GM21526 (cell line): ENCODE measurements at regions not wholly inside any gene's neighbourhood (a gene's known extent, or its start where the extent isn't known, plus 50 kb on each side); places are given as distances from the start of the nearest gene placed in this dataset.
"Not testable (repeated sequence)": the region's sequence is repeated elsewhere in the genome, so short reads cannot be mapped to it uniquely, and the experiment has no call there.

ENCODE experiments used
- ATAC-seq: cut with Tn5 transposase; IDR thresholded peaks from one replicate; pipeline ENCODE4 v1.9.1; 2021; ENCODE audit warnings: moderate library complexity; ENCODE audit not compliant: unreplicated experiment, low FRiP score

DNA sequence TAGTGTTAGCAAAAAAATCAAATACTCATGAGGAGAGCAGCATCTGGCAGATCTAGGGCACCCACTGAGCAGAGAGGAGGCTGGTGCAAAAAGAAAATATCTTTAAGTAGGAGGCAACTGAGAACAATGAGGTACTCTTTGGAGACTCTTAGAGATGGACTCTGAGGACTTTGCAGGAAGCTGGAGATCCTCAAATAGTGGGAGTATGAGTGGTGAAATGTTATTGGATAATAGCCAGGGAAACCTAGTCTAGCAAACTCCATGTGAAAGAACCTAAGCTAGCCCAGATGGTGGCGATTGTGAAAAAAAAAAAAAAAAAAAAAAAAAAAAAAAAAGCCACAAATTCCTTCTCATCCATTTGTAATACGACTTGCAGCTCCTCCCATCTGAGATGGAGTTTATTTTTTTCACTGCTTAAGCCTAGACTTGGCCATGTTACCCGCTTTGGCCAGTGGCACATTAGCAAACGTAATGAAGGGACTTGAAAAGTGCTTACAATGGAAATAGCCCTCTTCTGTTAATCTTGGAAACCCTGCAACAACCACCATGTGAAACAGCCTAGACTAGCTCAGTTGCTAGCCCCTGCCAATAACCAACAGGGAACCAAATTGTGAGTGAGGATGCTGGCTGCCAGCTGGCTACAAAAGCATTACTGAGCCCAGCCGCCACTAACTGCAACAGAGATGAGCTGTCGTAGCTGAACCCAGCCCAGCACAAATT is 476.2 kb downstream of the KLF12 start:
- ATAC-seq, result no peak

DNA sequence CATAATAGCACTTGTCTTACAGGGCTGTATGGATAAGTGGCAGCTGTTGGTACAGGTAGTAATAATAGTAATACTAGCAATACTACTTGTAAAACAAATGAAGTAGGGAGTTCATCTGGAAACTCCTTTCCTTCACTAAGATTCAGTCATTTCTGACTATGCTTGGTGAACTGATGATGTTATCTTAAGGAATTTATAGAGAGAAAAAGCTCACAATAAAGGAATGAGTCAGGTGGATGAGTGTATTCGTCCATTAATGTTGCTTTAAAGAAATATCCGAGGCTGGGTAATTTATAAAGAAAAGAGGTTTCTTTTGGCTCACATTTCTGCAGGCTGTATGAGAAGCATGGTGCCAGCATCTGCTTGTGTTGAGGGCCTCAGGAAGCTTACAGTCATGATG is 477.3 kb downstream of the KLF12 start:
- no peak for ATAC-seq

DNA sequence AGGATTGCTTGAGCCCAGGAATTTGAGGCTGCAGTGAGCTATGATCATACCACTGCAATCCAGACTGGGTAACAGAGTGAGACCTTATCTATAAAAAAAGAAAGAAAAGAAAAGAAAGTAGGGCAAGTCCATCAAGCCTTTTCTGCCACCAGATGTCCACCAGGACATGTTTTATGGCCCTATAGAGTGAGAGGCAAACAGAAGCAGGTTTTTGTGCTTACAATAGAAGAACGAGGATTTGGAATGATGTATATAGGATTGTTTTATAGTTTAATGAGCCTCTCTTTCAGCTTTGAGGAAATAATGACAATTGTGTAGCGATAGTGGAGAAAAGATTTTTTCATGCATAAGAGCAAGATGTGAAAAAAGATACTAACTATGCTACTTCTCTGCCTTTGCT is 480.5 kb downstream of the KLF12 start:
- ATAC-seq, result no peak

DNA sequence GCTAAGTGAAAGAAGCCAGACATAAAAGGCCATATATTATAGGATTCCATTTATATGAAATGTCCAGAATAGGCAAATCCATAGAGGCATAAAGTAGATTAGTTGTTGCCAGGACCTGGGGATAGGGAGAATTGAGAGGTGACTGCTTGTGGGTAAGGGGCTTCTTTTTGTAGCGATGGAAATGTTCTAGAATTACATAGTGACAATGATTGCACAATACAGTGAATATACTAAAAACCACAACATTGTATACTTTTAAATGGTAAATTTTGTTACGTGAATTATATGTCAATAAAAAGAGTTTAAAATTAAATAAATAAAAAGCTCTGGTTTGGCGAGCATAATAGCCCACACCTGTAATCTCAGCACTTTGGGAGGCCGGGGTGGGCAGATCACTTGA is 486.8 kb downstream of the KLF12 start:
- no peak for ATAC-seq

DNA sequence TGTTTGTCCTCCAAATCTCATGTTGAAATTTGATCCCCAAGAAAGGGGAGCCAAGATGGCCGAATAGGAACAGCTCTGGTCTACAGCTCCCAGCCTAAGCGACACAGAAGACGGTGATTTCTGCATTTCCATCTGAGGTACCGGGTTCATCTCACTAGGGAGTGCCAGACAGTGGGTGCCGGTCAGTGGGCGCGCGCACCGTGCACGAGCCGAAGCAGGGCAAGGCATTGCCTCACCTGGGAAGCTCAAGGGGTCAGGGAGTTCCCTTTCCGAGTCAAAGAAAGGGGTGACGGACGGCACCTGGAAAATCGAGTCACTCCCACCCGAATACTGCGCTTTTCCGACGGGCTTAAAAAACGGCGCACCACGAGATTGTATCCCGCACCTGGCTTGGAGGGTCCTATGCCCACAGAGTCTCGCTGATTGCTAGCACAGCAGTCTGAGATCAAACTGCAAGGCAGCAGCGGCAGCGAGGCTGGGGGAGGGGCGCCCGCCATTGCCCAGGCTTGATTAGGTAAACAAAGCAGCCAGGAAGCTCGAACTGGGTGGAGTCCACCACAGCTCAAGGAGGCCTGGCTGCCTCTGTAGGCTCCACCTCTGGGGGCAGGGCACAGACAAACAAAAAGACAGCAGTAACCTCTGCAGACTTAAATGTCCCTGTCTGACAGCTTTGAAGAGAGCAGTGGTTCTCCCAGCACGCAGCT is 493.6 kb downstream of the KLF12 start:
- ATAC-seq, result not testable (repeated sequence)

DNA sequence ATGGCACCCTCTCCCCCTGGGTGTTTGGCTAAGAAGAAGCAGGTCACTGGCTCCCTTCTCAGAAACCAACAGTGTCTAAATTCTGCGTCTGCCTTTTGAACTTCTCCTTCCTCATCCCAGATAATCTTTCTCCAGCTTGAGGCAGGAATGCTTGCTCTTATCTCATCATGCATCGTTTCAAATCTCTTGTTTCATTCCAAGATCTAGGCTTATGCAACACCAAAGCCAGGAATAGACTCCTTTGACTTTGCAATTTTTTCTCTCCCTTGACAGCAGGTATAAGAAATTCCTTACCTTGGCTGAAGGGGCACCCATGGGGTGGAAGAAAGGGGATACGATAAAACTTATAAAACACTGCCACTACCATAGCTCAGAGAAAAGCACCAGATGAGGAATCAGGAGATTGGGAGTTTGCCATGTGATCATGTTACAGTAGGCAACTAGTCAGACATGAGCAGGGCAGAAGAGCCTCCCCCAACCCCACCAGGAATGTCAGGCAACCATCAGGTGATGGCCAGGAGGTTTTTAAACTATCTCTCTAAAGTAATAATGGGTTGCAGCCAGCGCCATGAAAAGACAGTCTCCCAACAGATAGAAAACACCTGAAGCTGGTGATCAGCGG is 498.9 kb downstream of the KLF12 start:
- no peak for ATAC-seq

DNA sequence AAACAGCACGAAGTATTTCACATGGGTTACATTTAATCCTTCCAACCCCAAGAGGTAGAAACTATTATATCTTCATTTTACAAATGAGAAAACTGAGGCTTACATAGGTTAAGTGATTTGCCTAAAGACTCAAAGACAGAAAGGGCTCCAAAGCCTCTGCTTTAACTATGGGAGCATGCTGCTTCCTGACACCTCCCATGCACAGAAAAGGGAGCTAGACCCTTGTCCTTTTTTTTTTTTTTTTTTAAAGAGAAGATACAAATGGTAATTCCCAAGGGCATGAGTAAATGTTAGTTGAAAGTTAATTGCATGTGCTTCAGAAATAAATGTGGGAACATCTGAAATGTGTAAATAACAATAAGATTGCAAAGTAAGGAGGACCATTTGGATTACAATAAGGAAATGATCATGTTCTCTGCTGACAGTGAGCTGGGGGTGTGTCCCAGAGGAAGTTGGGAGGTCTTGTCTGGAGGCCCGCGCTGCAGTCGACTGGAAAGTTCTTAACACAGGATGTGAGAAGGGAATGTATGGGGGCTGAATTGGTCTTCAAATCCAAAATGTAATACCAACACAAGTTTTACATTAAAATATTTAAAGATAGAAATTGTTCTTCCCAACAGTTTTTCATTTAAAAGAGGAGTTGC is 500.3 kb downstream of the KLF12 start:
- no peak for ATAC-seq

DNA sequence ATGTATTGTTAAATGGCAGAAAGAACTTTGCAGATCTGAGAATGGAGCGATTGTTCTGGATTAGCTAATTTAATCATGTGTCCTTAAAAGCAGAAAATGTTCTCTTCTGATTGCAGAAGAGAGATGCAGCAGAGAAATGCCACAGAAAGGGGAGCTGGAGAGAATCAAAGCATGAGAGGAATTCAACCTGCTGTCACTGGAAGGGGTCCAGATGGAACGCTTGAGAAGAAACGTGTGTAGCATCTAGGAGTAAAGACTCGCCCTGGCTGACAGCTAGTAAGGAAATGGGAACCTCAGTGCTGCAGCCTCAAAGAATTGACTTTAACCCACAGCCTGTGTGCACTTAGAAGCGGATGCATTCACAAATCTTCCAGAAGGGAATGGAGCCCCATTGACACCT is 502.8 kb downstream of the KLF12 start:
- ATAC-seq, result no peak

DNA sequence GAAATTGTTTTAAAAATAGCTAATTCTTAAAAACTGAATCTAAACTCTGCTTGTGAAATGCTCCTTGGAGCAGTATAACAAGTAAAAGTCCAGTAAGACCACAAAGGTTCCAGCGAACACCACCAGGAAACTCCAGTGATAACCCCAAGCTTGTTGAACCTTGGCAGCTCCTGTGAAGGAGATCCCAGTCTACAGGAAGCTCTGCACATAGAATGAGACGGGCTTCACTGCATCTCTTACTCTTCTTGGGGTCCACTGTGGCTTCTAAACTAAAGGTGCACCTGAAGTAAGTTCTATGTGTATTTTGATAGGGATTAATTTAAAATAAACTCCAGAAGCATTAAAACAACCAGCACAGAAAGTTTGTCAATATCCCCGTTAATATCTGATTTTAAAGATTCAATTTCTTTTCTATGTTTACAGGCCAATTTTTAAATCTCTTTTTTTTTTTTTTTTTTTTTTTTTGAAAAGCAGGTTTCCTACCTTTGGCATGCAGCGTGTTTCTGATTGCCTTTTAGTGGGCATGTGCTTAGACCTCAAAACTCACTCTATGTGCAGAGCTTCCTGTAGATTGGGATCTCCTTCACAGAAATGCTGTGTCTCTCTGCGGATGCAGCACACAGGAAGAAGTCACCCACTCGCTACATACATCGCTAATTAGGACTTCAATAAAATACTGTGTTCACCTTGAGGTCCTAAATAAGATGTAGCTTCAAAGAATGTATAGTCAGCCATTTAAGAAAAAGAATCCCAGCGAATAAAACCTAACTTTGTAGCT is 508.5 kb downstream of the KLF12 start:
- no peak for ATAC-seq

DNA sequence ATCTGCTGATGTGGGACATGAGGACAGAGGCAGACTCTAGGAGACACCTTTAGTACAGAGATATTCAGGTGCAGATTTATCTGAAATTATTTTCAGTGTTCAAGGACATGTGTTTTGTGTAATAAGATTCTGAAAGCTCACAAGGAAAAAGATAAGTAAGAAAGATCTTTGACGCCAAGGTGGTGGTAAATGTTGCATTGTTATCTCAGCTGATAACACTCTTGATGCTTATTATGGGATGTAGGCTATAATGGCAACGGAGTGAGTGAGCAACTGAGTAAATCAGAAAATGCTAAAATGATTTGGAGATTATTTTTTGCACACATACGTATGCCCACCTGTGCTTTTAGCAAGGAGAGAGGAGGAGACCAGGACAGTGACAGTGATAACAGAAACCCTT is 510.9 kb downstream of the KLF12 start:
- ATAC-seq, result no peak

DNA sequence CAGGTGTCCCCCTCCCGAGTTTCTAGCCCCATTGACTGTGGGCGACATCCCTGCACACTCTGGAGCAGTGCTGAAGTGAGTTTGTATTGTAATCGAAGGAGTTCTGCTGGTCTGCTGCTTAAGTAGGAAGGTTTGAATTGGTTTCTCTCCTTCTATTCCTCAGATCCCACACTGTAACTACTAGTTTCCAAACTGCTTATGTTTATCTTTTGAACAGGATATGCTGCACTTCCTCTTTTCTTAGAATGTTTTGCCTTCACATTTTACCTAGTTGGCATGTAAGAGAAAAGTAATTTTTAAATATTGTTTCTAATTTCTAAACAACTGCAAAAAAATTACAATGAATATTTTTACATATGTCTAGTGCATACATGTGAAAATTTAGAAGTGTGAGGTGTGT is 511.8 kb downstream of the KLF12 start:
- no peak for ATAC-seq

DNA sequence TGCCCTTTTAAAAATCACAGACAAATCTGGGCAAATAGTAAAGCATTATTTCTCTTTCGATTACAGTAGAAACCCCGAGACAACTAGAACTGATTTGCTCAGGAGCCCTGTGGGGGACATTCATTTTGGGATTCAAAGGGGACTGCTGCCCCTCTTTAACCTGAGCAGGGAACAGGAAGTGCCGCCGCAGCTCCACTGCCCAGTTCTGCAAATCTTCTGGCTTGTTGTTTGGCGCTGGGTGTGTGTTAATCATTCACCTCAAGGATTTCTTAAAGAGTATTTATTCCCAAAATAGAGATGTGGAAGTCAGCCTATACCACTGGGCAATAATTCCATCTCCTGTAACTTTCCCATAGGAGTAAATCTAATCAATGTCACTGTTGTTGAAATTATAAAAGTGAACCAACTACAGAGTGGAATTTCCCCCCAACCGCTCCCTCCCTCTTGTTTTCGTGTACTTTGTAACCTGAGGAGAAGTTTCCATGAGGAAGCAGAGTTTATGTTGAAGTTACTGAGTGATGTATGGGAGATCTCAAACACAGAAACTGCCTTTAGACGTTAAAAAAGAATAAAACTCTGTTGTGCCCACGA is 515.8 kb downstream of the KLF12 start:
- ATAC-seq, result no peak

DNA sequence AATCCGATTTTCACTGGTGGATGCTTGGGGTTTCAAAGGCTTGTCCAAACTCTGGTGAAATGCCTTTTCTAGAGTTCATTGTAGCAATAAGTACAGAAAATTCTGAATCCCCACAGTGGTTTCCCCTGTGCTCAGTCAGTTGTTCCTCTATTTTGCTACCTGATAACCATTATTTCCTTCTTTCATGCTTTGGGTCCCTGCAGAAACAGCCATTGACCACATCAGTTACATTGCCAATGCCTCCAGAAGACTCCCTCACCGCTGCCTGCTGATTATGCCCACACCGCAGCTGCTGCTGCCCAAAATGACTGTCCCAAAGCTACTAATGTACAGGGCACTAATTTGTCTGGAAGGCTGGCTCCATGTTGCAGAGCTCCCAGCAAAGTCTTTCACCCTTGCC is 517.3 kb downstream of the KLF12 start:
- ATAC-seq, result no peak

DNA sequence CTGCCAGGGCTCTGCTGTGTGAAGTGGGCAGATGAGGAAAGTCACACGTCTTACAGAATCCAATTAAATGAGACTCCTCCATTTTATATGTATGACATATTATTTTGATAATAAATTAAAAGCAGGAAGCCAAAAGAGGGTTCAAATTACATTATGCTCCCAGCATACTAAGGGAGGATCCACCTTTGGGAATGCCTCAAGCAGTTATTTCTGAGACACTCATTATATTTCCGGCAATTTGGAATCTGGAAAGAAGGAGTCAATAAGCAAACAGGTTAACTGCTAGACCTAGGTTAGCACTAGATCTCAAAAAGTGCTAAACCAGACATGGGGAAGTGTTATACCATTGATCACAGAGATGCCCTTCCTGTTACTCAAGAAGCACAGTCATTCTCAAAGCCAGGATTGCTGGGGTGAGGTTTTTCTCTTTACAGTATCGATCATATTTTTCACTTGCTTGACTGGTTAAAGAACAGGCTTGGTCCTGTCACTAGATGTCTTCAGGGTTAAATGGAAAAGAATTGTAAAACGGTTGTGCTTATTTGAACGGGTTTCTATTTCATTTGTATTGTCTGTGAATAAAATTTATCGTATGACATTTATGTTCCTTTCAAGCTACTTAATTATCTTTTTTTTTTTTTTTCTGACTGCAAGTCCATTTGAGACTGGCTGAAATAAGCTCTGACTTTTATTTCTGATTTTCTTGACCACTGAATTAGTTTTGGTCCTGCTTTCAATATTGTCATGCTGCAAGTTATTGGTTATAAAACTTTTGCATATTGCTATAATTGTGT is 523.2 kb downstream of the KLF12 start:
- no peak for ATAC-seq

DNA sequence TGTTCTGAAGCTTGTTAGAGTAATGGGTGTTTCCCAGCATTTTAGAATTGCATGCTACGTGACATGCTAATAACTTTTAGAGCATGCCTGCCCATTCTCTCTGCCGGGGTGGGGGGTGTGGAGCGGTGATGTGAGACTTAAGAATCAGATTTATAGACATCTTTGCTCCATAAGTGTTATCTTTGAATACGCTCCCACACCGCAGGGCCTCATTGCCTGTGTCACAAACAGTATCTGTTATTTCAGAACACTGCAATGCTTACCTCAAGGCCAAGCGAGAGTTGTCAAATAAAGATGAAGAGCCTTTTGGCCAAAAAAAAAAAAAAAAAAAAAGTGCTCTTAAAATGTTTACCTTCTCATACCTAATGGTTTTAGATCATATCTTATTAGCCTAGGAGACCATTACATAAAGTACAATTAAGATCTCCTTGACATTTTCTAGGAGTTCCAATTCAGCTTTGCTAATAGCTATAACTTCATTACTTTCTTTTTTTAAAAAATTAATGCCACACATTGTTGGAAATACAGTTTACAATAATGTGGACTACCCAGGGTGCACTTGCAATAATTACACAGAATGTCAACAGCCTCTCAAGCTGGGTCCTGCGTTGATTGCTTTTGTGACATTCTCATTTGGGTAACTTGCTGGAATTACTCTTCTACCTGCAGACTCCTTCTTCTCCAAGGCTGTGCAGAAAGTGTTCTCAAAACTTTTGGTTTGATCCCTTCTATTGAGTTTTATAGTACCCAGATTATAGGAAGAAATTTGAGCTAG is 525.3 kb downstream of the KLF12 start:
- no peak for ATAC-seq

DNA sequence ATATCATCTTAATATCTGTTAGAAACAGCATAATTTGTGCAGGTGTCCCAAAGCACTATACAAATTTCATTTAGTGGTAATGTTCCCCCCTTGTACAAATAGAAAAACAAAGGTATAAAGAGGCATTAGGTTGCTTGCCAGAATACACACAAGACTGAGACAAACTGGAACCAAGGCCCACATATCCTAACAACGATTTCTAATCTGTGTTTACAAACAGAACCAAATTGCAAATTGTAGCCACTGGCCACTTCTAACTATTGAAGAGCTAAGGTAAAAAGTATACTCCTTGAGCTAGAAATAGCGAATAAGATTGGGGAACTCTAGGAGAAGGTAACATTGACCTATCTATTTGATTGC is 526.1 kb downstream of the KLF12 start:
- ATAC-seq, result no peak

DNA sequence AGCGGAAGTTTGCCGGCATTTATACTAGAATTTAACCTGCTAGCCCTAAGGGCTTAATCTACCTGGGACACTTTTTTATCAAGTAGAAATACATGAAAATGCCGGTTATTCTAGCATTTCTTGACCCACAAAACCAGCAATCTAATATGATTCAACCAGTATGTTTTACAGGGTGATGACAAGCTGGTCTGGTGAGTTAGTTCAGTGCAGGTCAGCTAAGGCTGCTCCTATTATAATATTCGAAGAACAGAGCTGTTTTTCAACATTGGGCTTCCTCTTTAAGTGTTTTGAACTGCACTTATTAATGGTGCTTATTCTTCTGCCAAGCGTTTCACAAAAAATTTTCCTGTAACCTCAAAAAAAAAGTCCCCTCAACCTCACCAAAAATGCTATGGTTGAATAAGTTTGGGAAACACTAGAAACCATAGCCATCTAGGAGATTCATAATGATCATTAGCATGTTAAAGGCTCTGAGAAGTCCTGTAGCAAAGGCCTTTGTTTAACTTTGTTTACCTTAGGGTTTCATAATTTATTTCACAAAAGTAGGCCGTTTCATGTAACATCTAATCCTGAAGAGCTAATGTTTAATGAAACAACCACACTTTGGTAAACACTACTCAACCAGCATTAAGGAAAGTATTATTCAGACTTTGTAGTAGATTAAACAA is 526.6 kb downstream of the KLF12 start:
- ATAC-seq, result no peak

DNA sequence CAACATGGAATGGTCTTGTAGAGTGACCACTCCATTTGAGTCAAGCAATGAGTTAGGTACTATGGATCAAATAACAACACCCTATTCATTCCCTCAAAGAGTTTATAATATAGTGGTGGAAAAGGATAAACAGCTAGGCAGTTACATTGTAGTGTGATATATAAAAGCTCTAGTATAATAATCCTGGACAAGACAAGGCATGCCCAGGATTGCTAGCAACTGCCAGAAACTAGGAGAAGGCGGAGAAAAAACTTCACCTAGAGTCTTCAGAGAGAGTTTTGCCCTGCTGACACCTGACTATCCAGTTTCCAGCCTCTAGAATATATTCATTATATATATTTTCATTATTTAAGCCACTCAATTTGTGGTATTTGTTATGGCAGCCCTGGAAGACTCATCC is 530.6 kb downstream of the KLF12 start:
- ATAC-seq, result no peak
